Omental fat pad (tissue), 3 donors: ENCODE measurements at regions not wholly inside any gene's neighbourhood (a gene's known extent, or its start where the extent isn't known, plus 50 kb on each side); places are given as distances from the start of the nearest gene placed in this dataset.

Experiments used
- ATAC-seq: fragments of 150-250 bp; one replicate; pipeline ENCODE4 v1.9.1; 2016; ENCODE audit warnings: mild to moderate bottlenecking, moderate library complexity; ENCODE audit not compliant: low FRiP score
- DNase-seq: peaks from one replicate; pipeline ENCODE4 v3.0.0-alpha.2; 2019; ENCODE audit warnings: low spot score
- TF ChIP-seq, protein P1 (sequence below), 3 donors: fragments of 450-650 bp; IDR thresholded peaks; one replicate each; pipeline ENCODE4 v1.5.1; 2016 to 2017; ENCODE audit warnings: antibody characterized with exemption in 3 of 3, mild to moderate bottlenecking in 3 of 3, moderate library complexity in 2 of 3

DNA sequence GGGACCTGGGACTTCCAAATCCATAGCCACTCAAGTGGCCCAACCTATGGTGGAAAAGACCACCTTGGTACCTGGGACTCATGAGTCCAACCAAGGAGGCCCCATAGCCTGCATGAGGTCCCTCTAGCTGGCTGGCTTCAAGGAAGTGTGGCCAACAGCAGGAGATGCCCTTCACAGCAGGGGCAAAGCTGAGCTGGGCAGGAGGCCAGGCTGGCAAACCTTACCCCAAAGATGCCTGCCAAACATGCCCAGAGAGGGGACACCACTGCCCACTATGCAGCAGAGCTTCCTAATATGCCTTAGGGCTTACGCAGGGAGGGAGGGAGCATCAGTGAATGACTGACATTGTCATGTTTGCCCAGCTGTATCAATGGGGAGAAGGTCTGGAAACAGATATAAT, 188.0 kb upstream of the GLI2 start:
- ATAC-seq (no peak), DNase-seq (no peak)
- TF ChIP-seq, protein P1, sequence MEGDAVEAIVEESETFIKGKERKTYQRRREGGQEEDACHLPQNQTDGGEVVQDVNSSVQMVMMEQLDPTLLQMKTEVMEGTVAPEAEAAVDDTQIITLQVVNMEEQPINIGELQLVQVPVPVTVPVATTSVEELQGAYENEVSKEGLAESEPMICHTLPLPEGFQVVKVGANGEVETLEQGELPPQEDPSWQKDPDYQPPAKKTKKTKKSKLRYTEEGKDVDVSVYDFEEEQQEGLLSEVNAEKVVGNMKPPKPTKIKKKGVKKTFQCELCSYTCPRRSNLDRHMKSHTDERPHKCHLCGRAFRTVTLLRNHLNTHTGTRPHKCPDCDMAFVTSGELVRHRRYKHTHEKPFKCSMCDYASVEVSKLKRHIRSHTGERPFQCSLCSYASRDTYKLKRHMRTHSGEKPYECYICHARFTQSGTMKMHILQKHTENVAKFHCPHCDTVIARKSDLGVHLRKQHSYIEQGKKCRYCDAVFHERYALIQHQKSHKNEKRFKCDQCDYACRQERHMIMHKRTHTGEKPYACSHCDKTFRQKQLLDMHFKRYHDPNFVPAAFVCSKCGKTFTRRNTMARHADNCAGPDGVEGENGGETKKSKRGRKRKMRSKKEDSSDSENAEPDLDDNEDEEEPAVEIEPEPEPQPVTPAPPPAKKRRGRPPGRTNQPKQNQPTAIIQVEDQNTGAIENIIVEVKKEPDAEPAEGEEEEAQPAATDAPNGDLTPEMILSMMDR (IDR thresholded peaks at IDR 0.05): no peak

DNA sequence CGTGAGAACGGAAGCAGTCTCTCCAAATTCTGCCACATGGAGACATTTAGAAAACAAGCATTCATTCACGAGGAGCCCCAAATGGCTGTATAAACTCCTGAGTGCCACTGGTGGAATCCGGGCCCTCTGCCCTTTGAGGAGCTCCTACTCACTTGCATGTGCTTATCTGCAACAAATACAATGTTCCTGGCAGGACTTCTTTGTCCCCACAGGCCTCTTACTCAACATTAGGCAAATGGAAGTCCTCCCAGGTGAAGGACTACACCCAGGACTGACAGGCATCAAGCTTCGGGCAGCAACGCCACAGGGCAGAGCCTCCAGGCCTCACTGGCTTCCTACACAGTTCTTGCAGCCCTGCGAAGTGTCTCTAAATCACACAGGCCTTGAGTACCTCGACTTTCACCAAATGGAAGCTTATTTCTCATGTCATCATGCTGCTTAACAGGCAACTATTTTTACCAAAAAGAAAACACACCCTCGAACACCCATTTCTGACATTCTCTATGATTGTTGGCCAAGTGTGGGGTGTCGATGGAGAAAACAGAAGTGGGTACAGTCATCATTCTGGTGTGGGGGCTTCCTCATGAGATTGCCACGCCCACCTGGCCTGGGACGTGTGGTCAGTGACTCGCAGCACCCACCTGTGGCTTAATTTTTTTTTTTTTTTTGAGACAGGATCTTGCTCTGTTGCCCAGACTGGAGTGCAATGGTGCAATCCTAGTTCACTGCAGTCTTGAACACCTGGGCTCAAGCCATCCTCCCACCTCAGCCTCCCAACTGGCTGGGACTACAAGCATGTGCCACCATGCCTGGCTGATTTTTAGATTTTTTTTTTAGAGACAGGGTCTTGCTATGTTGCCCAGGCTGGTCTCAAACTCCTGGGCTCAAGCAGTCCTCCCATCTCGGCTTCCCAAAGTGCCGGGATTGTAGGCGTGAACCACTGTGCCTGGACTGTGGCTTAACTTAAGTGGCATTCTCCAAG, 186.8 kb upstream of the GLI2 start:
- DNase-seq (no peak), ATAC-seq (no peak)
- TF ChIP-seq, protein P1 (IDR thresholded peaks at IDR 0.05): no peak

DNA sequence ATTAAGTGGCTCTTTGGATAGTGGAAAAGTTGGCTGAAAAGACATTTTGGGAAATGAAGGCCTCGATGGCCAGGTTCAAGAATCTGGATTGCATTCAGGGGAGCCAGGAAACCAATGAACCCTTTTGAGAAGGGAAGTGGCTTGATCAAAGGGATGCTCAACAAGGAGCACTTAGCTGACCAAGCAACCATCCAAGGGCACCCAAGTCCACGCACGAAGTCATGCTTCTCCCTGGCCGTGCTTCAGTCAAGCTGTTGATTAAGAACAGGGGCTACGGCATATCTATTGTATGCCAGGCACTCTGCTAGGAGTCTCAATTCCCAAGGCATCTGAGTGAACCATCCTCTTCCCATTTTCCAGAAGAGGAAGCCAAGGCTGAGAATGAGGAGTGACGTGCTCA, 185.8 kb upstream of the GLI2 start:
- no peak for ATAC-seq
- no peak for DNase-seq

DNA sequence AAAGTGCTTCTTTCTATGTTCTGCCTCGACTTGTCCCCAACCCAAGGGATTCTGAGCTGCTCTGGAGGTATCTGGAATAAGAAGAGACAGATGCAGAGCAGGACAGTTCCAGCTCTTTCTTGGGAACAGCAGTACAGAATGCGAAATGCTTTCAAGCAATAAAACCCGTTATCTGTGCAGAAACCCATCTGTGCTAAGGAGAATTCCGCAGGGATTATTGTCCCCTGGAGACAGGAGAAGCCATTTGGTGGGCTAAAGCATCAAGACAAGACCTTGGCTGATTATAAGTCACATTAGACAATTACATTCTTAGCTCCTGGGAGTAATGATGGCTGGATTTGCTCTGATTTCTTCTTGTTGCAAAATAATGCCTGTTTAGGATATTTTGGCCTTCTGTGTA, 185.4 kb upstream of the GLI2 start:
- no peak for DNase-seq
- TF ChIP-seq, protein P1 (IDR thresholded peaks at IDR 0.05): no peak
- ATAC-seq: no peak

More for the DNA sequence above, 185.8 kb upstream of the GLI2 start:
- TF ChIP-seq, protein P1 (IDR thresholded peaks at IDR 0.05): no peak

DNA sequence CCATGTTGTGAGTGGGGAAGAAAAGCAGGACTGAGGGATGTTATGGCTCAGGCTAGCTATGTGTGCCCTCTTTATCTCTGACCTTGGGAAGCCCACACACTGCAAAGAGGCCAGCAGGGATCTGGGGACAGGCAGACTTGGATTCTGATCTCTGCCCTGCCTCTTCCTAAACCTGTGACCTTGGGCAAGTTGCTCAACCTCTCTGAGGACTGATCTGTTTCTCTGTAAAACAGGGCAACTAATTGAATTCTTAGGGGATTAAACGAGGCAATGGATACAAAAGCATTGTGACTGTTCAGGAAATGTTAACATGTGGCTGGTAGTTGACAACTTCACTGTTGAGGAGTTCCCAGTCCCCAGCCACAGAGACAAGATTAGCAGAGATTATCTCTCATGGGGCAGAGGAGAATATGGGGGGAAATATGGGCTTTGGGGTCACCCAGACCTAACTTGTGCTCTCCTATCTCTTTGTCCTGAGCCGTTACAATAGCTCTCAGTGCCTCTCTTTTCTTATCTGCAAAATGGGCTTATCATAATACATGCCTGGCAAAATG, 184.7 kb upstream of the GLI2 start:
- DNase-seq: no peak
- no peak for ATAC-seq
- TF ChIP-seq, protein P1 (IDR thresholded peaks at IDR 0.05): no peak

DNA sequence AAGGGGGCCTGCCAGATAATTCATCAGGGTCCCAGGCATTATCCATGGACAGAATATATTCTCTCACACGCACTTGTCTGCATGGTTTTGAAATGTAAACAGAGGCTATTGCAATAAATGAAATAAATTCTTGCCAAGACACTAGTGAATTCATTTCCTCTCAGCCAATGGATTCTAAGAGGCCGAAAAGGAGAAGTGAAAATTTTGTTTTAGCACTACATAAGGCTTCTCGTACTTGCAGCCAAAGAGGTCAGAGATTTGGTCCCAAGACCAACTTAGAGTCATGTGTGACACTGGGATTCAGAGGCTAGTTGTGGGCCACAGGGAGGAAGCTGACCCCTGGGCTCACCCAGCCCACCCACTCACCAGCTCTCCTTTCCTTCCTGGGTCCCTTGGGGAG, 184.1 kb upstream of the GLI2 start:
- TF ChIP-seq, protein P1 (IDR thresholded peaks at IDR 0.05): no peak
- ATAC-seq: no peak

More for the DNA sequence above, 184.1 kb upstream of the GLI2 start:
- DNase-seq: no peak
